ENCODE measurements at regions not wholly inside any gene's neighbourhood (a gene's known extent, or its start where the extent isn't known, plus 50 kb on each side); places are given as distances from the start of the nearest gene placed in this dataset.

DNA sequence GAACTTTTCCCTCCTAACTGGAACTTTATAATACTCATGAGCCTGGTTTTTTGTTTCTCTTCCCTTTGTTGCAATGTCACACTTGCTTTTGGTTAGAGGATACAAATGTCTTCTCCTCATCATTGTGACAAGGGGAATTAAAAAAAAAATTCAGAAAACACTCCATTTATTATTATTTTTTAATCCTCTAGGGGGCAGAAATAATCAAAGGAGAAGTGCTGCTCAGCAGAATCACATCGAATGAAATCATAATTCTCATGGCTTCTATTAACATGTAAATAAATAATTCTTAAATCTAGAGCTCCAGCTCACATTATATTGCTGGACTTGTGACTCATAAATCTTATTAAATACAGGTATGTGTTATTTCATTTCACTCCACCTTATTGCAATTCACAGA is 273.8 kb downstream of the TRIB2 start:
- TF ChIP-seq GATA3 (IDR thresholded peaks at IDR 0.05; ENCODE audit: low read depth, low read length) (no peak), GATA2 (IDR thresholded peaks at IDR 0.05; ENCODE audit: low read depth, low read length) (no peak)

Data from SH-SY5Y (cell line).